ENCODE measurements at regions not wholly inside any gene's neighbourhood (a gene's known extent, or its start where the extent isn't known, plus 50 kb on each side); places are given as distances from the start of the nearest gene placed in this dataset.

DNA sequence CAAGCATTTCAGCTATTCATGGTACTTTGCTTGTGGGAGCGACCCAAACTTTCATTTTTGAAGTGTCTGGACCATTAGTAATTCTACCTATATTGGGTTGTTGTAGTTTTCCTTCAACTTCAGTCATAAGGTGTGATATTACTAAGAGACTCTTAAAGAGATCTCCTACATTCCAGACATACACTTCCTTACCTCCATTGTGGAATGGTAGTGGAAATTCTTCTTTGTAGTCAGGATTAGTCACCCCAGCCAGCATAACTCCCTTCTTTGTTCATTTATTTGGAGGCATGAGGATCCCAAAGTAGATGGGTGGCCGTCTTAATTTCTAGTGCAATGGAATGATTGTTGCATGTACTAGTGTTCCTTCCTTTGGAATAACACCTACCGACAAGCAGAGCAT lies 991.4 kb downstream of the ARAP2 start:
- Histone ChIP-seq H3K9me3 (no peaks in the 10 kb centered on the region), H3K27ac (no peak overlapping the region), H3K4me3 (no peak overlapping the region), H3K4me1 (no peaks in the 10 kb centered on the region), H3K4me2 (no peak overlapping the region)
- POLR2A ChIA-PET: no interaction called here
- CTCF ChIA-PET: no interaction called here
- FAIRE-seq (no peak), ATAC-seq (no peak), DNase-seq (ENCODE audit: low read depth in 1 of 2, low spot score in 1 of 2) (no peak)
- TF ChIP-seq, protein P1, sequence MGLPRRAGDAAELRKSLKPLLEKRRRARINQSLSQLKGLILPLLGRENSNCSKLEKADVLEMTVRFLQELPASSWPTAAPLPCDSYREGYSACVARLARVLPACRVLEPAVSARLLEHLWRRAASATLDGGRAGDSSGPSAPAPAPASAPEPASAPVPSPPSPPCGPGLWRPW (IDR thresholded peaks at IDR 0.05): no peak
- TF ChIP-seq FOSB (CRISPR knock-in tag; IDR thresholded peaks at IDR 0.05) (no peak), JUNB (IDR thresholded peaks at IDR 0.05) (no peak), ATOH8 (CRISPR knock-in tag; IDR thresholded peaks at IDR 0.05; ENCODE audit: low read depth) (no peak), FOSL2 (IDR thresholded peaks at IDR 0.05) (no peak), FOSL2 (CRISPR knock-in tag; IDR thresholded peaks at IDR 0.05) (no peak)
- TF ChIP-seq, protein P2, sequence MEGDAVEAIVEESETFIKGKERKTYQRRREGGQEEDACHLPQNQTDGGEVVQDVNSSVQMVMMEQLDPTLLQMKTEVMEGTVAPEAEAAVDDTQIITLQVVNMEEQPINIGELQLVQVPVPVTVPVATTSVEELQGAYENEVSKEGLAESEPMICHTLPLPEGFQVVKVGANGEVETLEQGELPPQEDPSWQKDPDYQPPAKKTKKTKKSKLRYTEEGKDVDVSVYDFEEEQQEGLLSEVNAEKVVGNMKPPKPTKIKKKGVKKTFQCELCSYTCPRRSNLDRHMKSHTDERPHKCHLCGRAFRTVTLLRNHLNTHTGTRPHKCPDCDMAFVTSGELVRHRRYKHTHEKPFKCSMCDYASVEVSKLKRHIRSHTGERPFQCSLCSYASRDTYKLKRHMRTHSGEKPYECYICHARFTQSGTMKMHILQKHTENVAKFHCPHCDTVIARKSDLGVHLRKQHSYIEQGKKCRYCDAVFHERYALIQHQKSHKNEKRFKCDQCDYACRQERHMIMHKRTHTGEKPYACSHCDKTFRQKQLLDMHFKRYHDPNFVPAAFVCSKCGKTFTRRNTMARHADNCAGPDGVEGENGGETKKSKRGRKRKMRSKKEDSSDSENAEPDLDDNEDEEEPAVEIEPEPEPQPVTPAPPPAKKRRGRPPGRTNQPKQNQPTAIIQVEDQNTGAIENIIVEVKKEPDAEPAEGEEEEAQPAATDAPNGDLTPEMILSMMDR (IDR thresholded peaks at IDR 0.05): no peak
- WGBS (ENCODE audit: missing lambda C conversion rate): 15% methylated on average over 3 of the region's 3 CpGs

DNA sequence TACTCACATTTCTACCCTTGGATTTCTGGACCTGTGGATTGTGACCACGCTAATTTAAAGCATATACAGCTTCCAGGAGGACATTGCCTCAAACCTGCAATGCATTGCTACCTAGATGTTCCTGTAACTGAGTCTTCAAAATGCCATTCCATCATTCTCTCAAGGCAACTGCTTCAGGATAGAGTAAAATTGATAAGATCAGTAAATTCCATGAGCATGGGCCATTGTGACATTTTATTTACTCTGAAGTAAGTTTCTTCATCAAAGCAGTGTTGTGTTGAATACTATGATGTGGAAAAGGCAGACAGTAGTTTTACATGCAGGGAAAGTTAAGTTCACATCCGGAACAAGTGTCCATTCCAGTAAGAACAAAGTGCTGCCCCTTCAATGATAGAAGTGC lies 991.0 kb downstream of the ARAP2 start:
- ChIA-PET POLR2A (no interaction called here), CTCF (no interaction called here)
- DNase-seq (ENCODE audit: low read depth in 1 of 2, low spot score in 1 of 2): no peak
- no peak overlapping the region for H3K27ac ChIP-seq
- no peaks in the 10 kb centered on the region for H3K9me3 ChIP-seq
- TF ChIP-seq SMC3 (IDR thresholded peaks at IDR 0.05) (no peak), BHLHE40 (IDR thresholded peaks at IDR 0.05; ENCODE audit: low read depth, low read length) (no peak), NR3C1 (IDR thresholded peaks at IDR 0.05) (no peak), ZC3H11A (IDR thresholded peaks at IDR 0.05) (no peak), HMGXB4 (CRISPR knock-in tag; IDR thresholded peaks at IDR 0.05; ENCODE audit: borderline replicate concordance) (no peak), MAX (IDR thresholded peaks at IDR 0.05) (no peak), ZSCAN20 (CRISPR knock-in tag; IDR thresholded peaks at IDR 0.05) (no peak), MAFK (IDR thresholded peaks at IDR 0.05; ENCODE audit: partially characterized antibody) (no peak), PHF8 (IDR thresholded peaks at IDR 0.05; ENCODE audit: borderline replicate concordance, low read depth) (no peak), KDM1A (IDR thresholded peaks at IDR 0.05; ENCODE audit: low read depth) (no peak), RARB (CRISPR knock-in tag; IDR thresholded peaks at IDR 0.05) (no peak), NFE2L2 (conservative IDR thresholded peaks at IDR 0.05; ENCODE audit: low read length) (no peak), CBX2 (IDR thresholded peaks at IDR 0.05; ENCODE audit: borderline replicate concordance, low read depth) (no peak), KDM5A (IDR thresholded peaks at IDR 0.05) (no peak), EHF (CRISPR knock-in tag; IDR thresholded peaks at IDR 0.05) (no peak), FOSB (CRISPR knock-in tag; IDR thresholded peaks at IDR 0.05) (no peak), HOXB13 (CRISPR knock-in tag; IDR thresholded peaks at IDR 0.05; ENCODE audit: low read depth) (no peak), JUNB (IDR thresholded peaks at IDR 0.05) (no peak), ESRRA (IDR thresholded peaks at IDR 0.05; ENCODE audit: borderline replicate concordance, low read length) (no peak)
- TF ChIP-seq, protein P3, sequence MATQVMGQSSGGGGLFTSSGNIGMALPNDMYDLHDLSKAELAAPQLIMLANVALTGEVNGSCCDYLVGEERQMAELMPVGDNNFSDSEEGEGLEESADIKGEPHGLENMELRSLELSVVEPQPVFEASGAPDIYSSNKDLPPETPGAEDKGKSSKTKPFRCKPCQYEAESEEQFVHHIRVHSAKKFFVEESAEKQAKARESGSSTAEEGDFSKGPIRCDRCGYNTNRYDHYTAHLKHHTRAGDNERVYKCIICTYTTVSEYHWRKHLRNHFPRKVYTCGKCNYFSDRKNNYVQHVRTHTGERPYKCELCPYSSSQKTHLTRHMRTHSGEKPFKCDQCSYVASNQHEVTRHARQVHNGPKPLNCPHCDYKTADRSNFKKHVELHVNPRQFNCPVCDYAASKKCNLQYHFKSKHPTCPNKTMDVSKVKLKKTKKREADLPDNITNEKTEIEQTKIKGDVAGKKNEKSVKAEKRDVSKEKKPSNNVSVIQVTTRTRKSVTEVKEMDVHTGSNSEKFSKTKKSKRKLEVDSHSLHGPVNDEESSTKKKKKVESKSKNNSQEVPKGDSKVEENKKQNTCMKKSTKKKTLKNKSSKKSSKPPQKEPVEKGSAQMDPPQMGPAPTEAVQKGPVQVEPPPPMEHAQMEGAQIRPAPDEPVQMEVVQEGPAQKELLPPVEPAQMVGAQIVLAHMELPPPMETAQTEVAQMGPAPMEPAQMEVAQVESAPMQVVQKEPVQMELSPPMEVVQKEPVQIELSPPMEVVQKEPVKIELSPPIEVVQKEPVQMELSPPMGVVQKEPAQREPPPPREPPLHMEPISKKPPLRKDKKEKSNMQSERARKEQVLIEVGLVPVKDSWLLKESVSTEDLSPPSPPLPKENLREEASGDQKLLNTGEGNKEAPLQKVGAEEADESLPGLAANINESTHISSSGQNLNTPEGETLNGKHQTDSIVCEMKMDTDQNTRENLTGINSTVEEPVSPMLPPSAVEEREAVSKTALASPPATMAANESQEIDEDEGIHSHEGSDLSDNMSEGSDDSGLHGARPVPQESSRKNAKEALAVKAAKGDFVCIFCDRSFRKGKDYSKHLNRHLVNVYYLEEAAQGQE (IDR thresholded peaks at IDR 0.05): no peak
- no peaks in the 10 kb centered on the region for H3K4me1 ChIP-seq
- no peak overlapping the region for H3K4me2 ChIP-seq
- H3K4me3 ChIP-seq: no peak overlapping the region
- FAIRE-seq: no peak
- ATAC-seq: no peak
- 51% methylated on average over 2 of the region's 2 CpGs for WGBS (ENCODE audit: missing lambda C conversion rate)
